Right renal pelvis (tissue), 4 donors: ENCODE measurements at regions not wholly inside any gene's neighbourhood (a gene's known extent, or its start where the extent isn't known, plus 50 kb on each side); places are given as distances from the start of the nearest gene placed in this dataset.

Experiments used
- DNase-seq, 4 donors: peaks; one replicate each; pipeline ENCODE4 v3.0.0-alpha.2; 2013; ENCODE audit warnings: low read depth in 4 of 4, low spot score in 3 of 4, missing footprints in 1 of 4

DNA sequence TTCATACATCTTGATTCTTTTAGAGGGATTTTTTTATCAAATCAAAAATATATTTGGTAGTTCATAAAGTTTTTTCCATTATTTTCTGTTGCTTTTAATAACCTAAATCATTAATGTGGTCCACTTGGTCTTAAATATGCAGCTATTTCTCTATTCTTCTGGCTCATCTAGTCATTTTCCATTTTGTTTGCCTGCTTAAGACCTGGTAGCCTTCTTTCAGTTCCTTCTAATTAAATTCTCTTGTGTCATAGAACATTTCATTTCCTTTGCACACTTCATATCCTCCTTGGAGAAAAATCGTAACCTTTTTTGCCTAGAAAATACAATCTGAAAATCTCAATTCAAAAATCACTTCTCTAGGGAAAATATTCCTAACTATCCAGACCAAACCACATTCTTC, 387.0 kb downstream of the LRFN5 start:
- no peak for DNase-seq

DNA sequence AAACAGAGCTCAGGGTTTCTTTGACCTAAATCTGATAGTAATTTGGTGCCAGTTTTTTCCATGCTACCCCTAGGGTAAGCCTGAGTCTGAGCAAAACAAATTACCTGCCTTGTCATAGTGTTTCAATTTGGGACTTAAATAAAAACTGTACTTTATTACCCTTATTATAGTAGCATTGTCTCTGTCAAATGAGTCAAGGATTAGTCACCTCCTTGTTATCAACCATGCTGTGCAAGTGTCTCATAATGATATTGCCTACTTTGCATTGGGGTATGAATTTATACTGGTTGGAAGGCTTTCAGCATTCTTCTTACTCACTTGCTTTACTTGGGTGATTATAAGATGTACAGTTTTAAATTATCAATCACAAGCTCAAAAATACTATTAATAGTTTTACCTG, 380.0 kb downstream of the LRFN5 start:
- DNase-seq: no peak

DNA sequence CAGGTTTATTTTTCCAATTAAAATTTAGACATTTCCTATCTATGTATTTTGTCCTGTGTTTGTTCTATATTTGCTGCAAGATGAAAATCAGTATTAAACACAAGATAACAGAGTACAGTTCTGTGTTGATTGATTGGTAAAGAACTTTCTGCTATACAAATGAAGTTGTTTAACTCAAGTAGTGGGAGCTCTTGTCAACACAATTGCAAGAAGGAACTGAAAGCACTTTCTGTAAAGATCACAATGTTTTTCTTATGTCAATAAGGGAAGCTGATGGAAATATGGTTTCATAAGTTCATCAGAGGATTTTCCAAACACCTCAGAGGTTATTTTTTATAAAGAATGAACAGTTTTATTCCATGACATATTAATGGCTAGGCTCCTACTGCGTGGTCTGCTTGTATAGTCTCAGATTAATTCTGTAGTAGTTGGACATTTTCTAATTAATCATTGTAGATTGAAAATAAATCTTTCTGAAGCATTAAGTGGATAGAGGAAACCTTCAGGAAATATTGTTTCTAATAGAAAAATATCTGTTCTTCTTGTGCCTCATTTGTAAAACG, 379.5 kb downstream of the LRFN5 start:
- no peak for DNase-seq

DNA sequence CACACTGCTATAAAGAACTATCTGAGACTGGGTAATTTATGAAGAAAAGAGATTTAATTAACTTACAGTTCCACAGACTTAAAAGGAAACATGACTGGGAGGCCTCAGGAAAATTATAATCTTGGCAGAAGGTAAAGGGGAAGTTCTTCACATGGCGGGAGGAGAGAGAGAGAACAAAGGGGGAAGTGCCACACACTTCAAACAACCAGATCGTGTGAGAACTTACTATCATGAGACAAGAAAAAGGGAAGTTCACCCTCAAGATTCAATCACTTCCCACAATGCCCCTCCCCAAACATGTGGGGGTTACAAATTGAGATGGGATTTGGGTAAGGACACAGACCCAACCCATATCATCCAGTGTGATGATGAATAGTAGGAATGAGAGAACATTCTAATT, 366.5 kb downstream of the LRFN5 start:
- no peak for DNase-seq

DNA sequence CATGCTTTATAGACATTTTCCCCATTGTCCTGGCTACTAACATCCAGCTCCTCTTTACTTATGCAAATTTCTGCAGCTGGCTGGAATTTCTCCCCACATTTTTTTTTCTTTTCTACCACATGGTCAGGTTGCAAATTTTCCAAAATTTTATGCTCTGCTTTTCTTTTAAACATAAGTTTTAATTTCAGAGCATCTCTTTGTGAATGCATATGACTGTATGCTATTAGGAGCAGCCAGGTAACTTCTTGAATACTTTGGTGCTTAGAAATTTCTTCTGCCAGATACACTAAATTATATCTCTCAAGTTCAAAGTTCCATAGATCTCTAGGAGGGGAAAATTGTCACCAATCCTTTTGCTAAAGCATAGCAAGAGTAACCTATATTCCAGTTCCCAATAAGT, 365.9 kb downstream of the LRFN5 start:
- no peak for DNase-seq

DNA sequence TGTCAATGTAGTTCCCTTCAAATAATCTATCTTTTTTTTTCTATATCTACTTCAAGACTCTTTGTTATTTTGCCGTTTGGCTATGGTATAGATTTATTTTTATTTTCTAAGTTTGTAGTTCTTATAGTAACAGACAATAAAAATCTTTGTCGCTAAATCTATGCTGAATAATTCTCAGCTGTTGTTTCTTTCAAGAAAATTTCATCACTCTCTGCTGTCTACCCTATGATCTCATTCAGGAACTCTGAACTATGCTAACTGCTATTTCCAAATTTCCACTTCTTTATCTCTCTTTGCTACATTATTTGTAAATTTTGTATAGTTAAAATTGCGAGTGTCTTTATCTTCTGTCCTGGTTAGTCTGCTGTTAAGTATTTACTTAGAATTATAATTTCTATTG, 353.6 kb downstream of the LRFN5 start:
- DNase-seq: no peak

DNA sequence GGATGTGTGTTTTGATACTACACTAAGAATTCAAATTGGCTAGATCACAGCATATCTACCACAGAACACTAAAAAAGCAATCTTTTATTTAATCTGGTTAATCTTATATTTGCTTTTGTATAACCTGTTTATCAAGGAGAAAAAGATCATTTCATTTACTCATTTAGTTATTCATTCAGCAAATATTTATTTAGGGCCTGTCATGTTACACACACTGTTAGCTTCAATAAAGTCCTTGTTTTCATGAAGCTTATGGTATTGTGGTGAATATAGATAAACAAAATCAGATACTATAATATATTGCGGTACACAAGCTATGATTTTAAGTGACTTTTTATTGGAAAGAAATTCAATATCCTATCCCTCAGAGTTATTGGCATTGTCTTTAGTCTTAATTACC, 350.8 kb downstream of the LRFN5 start:
- no peak for DNase-seq
